GM19023 (cell line): ENCODE measurements at regions not wholly inside any gene's neighbourhood (a gene's known extent, or its start where the extent isn't known, plus 50 kb on each side); places are given as distances from the start of the nearest gene placed in this dataset.

Experiments
- ATAC-seq: cut with Tn5 transposase; IDR thresholded peaks from one replicate; pipeline ENCODE4 v1.9.1; 2021; ENCODE audit warnings: mild to moderate bottlenecking, moderate library complexity; ENCODE audit not compliant: unreplicated experiment

DNA sequence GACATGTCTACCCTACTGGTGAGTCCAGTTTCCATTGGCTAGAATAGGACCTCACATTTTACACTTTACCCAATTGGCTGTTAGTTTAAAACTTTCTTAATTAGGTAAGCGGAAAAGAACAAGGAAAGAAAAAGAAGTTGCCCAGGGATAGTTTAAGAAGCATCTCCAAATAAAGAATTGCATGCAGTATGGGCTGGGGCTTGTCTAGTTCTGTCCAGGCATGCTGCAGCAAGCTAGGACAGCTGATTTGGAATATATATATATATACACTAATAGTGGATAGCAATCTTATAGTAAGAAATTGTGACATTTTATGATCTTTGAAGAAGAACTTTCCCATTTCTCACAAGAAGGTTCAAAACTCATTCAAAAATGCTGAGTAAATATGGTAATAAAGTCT, 90.0 kb upstream of the ERBB4 start:
- ATAC-seq, result no peak

GRCh38 chr2:212626371-212626918, 87.8 kb upstream of the ERBB4 start:
- no peak for ATAC-seq

DNA sequence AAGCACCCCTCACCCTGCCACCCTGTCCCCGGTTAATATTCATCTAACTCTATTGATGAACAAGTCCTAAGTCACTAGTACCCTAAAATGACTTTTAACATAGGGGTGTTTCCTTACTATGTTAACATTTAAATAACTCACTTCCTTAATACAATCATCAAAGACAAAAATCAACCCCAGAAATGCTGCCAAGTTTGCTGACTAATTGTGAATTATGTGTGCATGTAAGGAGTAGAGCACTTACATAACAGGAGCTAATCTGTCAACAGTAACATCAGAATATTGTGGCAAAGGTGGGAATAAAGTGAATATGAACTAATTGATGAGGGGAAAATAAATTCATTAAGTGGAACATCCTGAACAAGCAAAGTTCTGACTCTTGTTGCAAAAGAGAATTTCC, 81.4 kb upstream of the ERBB4 start:
- no peak for ATAC-seq

DNA sequence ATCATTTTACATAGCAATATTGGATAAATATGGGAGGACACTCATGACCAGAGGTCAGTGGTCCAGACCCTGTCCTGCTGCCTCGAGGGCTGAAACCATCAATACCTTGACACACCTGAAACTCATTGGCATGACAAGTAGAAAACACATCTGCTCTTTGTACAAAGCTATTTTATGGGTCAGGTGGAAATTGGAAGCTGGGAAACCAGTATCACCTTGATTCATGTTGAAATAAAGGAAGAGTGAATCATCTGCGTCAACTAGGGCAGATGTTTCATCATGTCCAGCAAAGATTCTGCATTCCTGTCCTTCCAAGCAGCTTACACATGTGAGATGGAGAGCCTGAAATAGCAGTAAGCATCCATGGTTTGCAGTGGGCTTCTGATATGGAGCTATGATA, 80.0 kb upstream of the ERBB4 start:
- no peak for ATAC-seq

GRCh38 chr2:212610872-212611425, 72.3 kb upstream of the ERBB4 start:
- ATAC-seq, result no peak

- no peak for ATAC-seq
Observed at GRCh38 chr2:212609479-212609878, 70.9 kb upstream of the ERBB4 start.

DNA sequence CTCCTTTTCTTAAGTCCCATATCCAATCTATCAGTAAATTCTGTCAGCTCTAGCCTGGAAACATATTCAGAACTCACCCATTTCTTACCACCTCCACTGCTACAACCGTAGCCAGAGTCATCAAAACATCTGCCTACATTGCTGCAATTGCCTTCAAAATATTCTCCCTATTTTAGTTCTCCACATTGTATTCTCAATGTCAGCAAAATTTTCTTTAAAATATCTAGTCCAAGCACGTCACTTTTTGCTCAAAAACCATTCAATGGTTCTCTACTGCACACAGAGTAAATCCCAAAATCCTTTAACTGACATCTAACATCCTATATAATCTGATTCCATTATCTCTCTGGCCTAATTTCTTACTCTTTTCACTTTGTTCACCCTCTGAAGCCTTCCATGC, 68.5 kb upstream of the ERBB4 start:
- no peak for ATAC-seq

- no peak for ATAC-seq
Observed at GRCh38 chr2:212606232-212606631, 67.6 kb upstream of the ERBB4 start.

GRCh38 chr2:212596688-212597087, 58.1 kb upstream of the ERBB4 start:
- ATAC-seq, result no peak

DNA sequence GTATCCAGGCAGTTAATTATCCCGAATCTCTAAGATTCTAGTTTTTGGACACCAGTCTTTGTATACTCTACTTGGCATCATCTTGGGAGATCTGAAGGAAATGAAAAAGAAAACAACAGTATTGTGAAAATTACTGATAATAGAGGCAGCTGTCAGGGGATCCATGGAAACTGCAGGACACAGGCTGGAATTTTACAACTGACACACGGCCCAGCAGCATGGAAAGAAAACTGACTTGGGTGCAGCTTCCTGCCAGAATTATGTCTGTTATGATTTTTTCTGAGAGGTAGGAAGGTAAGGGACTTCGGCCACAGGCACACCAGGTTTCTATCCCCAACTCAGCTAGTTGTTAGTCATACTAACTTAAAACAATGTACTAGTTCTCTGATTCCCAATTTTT, 57.7 kb upstream of the ERBB4 start:
- ATAC-seq, result no peak

- ATAC-seq, result no peak
Observed at GRCh38 chr2:212595036-212595654, 56.5 kb upstream of the ERBB4 start.

DNA sequence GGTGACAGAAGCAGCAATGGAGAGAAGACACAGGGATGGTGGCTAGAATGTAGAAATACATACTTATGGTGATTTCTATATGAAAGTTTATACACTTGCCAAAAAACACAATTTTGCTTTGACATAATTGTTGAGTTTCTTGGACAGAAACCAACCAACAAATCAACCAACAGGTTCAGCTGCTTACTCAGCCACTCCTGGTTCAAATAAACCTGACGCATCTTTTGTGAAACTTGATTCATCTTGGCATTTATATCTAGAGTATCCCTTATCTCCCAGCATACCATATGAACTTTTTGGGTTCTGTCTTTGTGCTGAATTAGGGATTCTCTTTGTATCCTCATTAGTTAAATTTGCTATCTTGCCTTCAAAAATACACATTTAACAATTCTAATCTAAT, 54.1 kb upstream of the ERBB4 start:
- no peak for ATAC-seq
